SU-DHL-6 (cell line): ENCODE measurements at regions not wholly inside any gene's neighbourhood (a gene's known extent, or its start where the extent isn't known, plus 50 kb on each side); places are given as distances from the start of the nearest gene placed in this dataset.

Experiments
- H2AFZ ChIP-seq: fragments of 200-600 bp; sonication (generic); 2 replicates; pipeline ENCODE4 v1.6.1; 2014; ENCODE audit warnings: low read depth, mild to moderate bottlenecking, moderate library complexity, mixed read lengths, antibody characterized with exemption, low read length; ENCODE audit not compliant: severe bottlenecking
- H3F3A ChIP-seq: fragments of 200-600 bp; shearing (Covaris generic); 2 replicates; pipeline ENCODE4 v1.6.0; 2016; ENCODE audit warnings: antibody characterized with exemption, mild to moderate bottlenecking; ENCODE audit not compliant: insufficient read depth
- H3K27ac ChIP-seq: fragments of 200-600 bp; sonication (generic); 2 replicates; pipeline ENCODE4 v1.5.1; 2016; ENCODE audit warnings: low read depth, mild to moderate bottlenecking, low read length, moderate library complexity, mixed read lengths
- H3K27me3 ChIP-seq: fragments of 200-600 bp; sonication (generic), shearing (Covaris generic); 2 replicates; pipeline ENCODE4 v1.6.0; 2014; ENCODE audit warnings: mild to moderate bottlenecking, low read length
- H3K36me3 ChIP-seq: fragments of 200-600 bp; sonication (generic); 2 replicates; pipeline ENCODE4 v1.6.1; 2014; ENCODE audit warnings: mild to moderate bottlenecking, low read length, mixed read lengths
- H3K4me2 ChIP-seq: fragments of 300-600, 200-600 bp; shearing (Covaris generic), sonication (generic); 2 replicates; pipeline ENCODE4 v1.6.0; 2014; ENCODE audit warnings: low read length, low read depth, mild to moderate bottlenecking; ENCODE audit not compliant: poor library complexity, severe bottlenecking
- H3K4me3 ChIP-seq: fragments of 200-600 bp; sonication (generic); 2 replicates; pipeline ENCODE4 v1.5.1; 2014; ENCODE audit warnings: antibody characterized with exemption, low read length, mild to moderate bottlenecking, mixed read lengths; ENCODE audit not compliant: insufficient read depth, poor library complexity, severe bottlenecking
- H3K79me2 ChIP-seq: fragments of 200-600 bp; sonication (generic); 2 replicates; pipeline ENCODE4 v1.6.1; 2014; ENCODE audit warnings: mild to moderate bottlenecking, low read length, moderate library complexity; ENCODE audit not compliant: insufficient read depth
- H3K9ac ChIP-seq: fragments of 200-600 bp; sonication (generic); 2 replicates; pipeline ENCODE4 v1.7.0; 2014; ENCODE audit warnings: mild to moderate bottlenecking, low read length
- H3K9me2 ChIP-seq: fragments of 200-600 bp; sonication (generic); replicated peaks from 2 replicates; pipeline ENCODE4 v1.6.1; 2014; ENCODE audit warnings: low read length; ENCODE audit not compliant: insufficient read depth
- H3K9me3 ChIP-seq: fragments of 200-600 bp; sonication (generic); 2 replicates; pipeline ENCODE4 v1.6.1; 2014; ENCODE audit warnings: low read length, mixed read lengths; ENCODE audit not compliant: insufficient read depth
- H4K20me1 ChIP-seq: fragments of 200-600 bp; sonication (generic); 2 replicates; pipeline ENCODE4 v1.6.1; 2014; ENCODE audit warnings: low read depth, mild to moderate bottlenecking, antibody characterized with exemption, low read length, moderate library complexity, mixed read lengths
- EZH2phosphoT487 ChIP-seq: fragments of 200-600 bp; sonication (generic), shearing (Covaris generic); conservative IDR thresholded peaks from 2 replicates; pipeline ENCODE4 v1.6.1; 2018; ENCODE audit warnings: mild to moderate bottlenecking, antibody characterized with exemption, low read length, moderate library complexity, mixed read lengths
- TF ChIP-seq, protein P1 (sequence below): fragments of 200-600 bp; sonication (generic); IDR thresholded peaks from one replicate; pipeline ENCODE4 v1.5.1; 2017; ENCODE audit warnings: antibody characterized with exemption, mild to moderate bottlenecking, low read length, moderate library complexity; ENCODE audit not compliant: insufficient read depth, poor library complexity, severe bottlenecking

DNA sequence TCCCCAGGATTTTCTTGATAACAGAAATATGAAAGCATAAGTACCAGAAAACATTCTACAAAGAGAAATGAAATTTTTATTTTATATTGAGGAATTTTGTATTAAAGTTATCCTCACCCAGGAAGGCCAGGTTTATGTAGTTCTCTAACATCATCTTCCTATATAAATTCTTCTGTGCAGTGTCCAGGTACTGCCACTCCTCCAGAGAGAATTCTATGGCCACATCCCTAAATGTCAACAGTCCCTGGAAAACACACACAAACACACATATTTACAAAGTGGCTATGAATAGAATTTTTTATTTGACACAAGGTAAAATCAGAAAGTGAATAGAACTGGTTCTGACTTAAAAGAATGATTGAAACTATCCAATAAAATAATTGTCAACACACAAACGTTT, 110.5 kb upstream of the ZNF91 start:
- Histone ChIP-seq H3K27me3 (no peaks in the 10 kb centered on the region), H3K4me3 (no peak overlapping the region), H3K4me2 (no peak overlapping the region), H3F3A (no peaks in the 10 kb centered on the region), H3K36me3 (no peaks in the 10 kb centered on the region), H3K79me2 (no peaks in the 10 kb centered on the region), H3K27ac (no peak overlapping the region), H3K9me2 (no peaks in the 10 kb centered on the region), H4K20me1 (no peaks in the 10 kb centered on the region), H2AFZ (peak overlapping the region; percentile 36), H3K9me3 (no peaks in the 10 kb centered on the region), H3K9ac (no peak overlapping the region)
- no peak for TF ChIP-seq EZH2phosphoT487
- TF ChIP-seq, protein P1, sequence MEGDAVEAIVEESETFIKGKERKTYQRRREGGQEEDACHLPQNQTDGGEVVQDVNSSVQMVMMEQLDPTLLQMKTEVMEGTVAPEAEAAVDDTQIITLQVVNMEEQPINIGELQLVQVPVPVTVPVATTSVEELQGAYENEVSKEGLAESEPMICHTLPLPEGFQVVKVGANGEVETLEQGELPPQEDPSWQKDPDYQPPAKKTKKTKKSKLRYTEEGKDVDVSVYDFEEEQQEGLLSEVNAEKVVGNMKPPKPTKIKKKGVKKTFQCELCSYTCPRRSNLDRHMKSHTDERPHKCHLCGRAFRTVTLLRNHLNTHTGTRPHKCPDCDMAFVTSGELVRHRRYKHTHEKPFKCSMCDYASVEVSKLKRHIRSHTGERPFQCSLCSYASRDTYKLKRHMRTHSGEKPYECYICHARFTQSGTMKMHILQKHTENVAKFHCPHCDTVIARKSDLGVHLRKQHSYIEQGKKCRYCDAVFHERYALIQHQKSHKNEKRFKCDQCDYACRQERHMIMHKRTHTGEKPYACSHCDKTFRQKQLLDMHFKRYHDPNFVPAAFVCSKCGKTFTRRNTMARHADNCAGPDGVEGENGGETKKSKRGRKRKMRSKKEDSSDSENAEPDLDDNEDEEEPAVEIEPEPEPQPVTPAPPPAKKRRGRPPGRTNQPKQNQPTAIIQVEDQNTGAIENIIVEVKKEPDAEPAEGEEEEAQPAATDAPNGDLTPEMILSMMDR, result no peak

DNA sequence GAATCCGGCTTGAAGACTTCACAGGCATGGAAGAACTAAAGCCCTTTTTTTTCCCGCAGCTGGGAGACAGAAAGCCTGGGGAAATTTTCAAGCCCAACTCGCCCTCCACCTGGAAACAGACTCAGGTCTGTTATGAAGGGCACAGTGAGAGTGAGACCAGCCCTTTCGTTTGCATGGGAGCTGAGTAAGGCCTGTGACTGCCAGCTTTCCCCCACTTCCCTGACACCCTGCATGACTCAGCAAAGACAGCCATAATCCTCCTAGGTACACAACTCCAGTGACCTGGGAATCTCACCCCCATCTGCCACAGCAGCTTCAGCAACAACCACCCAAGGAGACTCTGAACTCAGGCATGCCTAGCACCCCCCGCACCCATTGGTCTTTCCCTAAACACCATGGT, 87.6 kb upstream of the ZNF91 start:
- H3K9ac ChIP-seq, result no peak overlapping the region

DNA sequence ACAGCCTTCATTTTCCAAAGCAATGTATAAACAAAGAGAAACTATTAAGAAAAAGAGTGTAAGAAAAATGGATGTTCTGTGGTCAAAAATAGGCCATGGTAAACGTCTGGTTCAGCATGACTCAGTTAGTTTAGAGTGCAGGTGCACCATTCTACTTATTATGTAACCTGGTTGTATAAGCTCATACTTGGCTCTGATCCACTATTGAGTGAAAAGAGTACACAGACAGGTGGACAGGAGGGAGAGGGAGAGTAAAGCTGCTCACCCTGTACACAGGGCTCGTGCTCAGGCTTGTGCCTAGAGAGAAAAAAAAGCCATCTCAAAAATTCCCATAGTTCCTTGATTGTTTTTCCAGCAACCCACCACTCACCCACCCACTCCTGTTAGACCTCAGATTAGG, 85.8 kb upstream of the ZNF91 start:
- no peak overlapping the region for H2AFZ ChIP-seq
- H3K4me3 ChIP-seq, result no peak overlapping the region
- no peaks in the 10 kb centered on the region for H3K27me3 ChIP-seq
- no peaks in the 10 kb centered on the region for H3F3A ChIP-seq
- H3K9me3 ChIP-seq, result no peaks in the 10 kb centered on the region
- H3K4me2 ChIP-seq, result no peak overlapping the region
- no peak overlapping the region for H3K27ac ChIP-seq
- no peaks in the 10 kb centered on the region for H3K36me3 ChIP-seq
- H3K9me2 ChIP-seq, result no peaks in the 10 kb centered on the region
- no peaks in the 10 kb centered on the region for H4K20me1 ChIP-seq
- no peak for TF ChIP-seq EZH2phosphoT487
- TF ChIP-seq, protein P1, result no peak
- no peaks in the 10 kb centered on the region for H3K79me2 ChIP-seq
- no peak overlapping the region for H3K9ac ChIP-seq

More for the DNA sequence above, 87.6 kb upstream of the ZNF91 start:
- Histone ChIP-seq H3K4me3 (no peak overlapping the region), H3K9me2 (no peaks in the 10 kb centered on the region), H3F3A (no peaks in the 10 kb centered on the region), H3K9me3 (no peaks in the 10 kb centered on the region), H3K36me3 (no peaks in the 10 kb centered on the region), H3K27me3 (no peaks in the 10 kb centered on the region), H3K4me2 (no peak overlapping the region), H4K20me1 (no peaks in the 10 kb centered on the region), H2AFZ (no peak overlapping the region), H3K79me2 (no peaks in the 10 kb centered on the region), H3K27ac (no peak overlapping the region)
- TF ChIP-seq, protein P1, result no peak
- no peak for TF ChIP-seq EZH2phosphoT487
